Mucosa of descending colon (tissue), 3 donors: ENCODE measurements at regions not wholly inside any gene's neighbourhood (a gene's known extent, or its start where the extent isn't known, plus 50 kb on each side); places are given as distances from the start of the nearest gene placed in this dataset.

ENCODE experiments used
- ATAC-seq: fragments of 200-7000 bp; cut with Tn5 transposase; one replicate; pipeline ENCODE4 v1.9.1; 2020; ENCODE audit warnings: mild to moderate bottlenecking, moderate library complexity
- DNase-seq, 3 donors: peaks; one replicate each; pipeline ENCODE4 v3.0.0-alpha.2; 2020
- H3K36me3 ChIP-seq: fragments of 200-600 bp; one replicate; pipeline ENCODE4 v1.8.0; 2021; ENCODE audit warnings: low read depth, mild to moderate bottlenecking
- H3K4me1 ChIP-seq: fragments of 200-600 bp; one replicate; pipeline ENCODE4 v1.8.0; 2021; ENCODE audit warnings: low read depth, mild to moderate bottlenecking
- H3K4me3 ChIP-seq: fragments of 200-600 bp; one replicate; pipeline ENCODE4 v1.8.0; 2021; ENCODE audit warnings: mild to moderate bottlenecking
- H3K9me3 ChIP-seq: fragments of 200-600 bp; one replicate; pipeline ENCODE4 v1.8.0; 2021; ENCODE audit warnings: mild to moderate bottlenecking
- intact Hi-C, 2 donors: fragments of 100-400 bp; cut with DNase I in 1 of 2; cut with micrococcal nuclease in 1 of 2; formaldehyde crosslinking; loops; one replicate each; pipeline versions ENCODE4 v1.11.0 to v1.11.1; 2022; cut with DNase I, micrococcal nuclease
- TF ChIP-seq, protein P1 (sequence below): fragments of 200-600 bp; IDR thresholded peaks from one replicate; pipeline ENCODE4 v1.8.0; 2022; ENCODE audit warnings: antibody characterized with exemption, mild to moderate bottlenecking
- donor health status: DM: no; HTN: no; CAD: no; lungs with moderate emphysema.
- donor health status: DM: no; HTN: no; CAD: no.
- donor health status: DM: no; HTN: yes; CAD: no.

DNA sequence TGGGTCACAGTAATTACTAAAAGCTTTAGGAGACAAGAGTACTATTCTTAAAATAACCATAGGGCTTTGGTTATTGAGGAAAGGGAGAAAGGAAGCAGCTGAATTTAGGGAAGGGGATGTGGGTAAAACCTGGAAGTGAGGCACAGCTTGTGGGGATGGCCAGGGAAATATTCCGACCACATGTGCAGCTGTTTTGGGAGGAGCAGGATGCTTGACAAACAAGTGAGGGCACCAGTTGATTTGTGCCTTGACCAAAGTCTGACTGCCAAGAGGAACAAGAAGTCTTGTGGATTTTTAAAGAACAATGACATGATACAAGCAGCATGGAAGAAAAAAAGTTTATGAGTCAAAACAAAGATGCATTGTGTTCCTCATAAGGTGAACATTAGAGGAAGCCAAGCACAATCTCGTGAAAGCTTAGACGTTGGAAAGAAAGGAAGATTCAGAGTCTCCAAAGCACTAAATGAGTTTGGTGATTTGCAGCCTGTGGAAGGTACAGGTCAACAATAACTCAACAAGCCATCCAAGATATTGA lies 108.5 kb upstream of the GPC6 start:
- no peak for DNase-seq

DNA sequence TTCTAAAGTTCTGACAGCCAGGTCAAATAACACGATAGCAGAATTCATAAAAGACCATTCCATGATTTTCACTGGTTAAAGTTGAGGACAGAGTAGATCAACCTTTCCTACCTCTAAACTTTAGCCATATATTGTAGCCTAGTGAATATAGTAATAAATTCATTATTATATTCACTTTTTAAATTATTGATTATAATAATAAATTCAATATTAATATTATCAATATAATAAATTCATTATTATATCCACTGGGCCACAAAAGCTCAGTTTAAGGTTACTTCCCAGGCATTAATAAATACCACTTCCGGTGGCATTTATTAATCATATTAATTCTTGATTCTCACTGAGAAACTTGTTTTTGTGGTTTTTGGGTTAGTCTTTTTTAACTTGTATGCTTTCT lies 85.7 kb upstream of the GPC6 start:
- intact Hi-C loops, result no loop called here
- Histone ChIP-seq H3K4me3 (no peak overlapping the region), H3K4me1 (no peaks in the 10 kb centered on the region), H3K9me3 (no peaks in the 10 kb centered on the region), H3K36me3 (no peaks in the 10 kb centered on the region)
- DNase-seq (no peak), ATAC-seq (no peak)
- TF ChIP-seq, protein P1, sequence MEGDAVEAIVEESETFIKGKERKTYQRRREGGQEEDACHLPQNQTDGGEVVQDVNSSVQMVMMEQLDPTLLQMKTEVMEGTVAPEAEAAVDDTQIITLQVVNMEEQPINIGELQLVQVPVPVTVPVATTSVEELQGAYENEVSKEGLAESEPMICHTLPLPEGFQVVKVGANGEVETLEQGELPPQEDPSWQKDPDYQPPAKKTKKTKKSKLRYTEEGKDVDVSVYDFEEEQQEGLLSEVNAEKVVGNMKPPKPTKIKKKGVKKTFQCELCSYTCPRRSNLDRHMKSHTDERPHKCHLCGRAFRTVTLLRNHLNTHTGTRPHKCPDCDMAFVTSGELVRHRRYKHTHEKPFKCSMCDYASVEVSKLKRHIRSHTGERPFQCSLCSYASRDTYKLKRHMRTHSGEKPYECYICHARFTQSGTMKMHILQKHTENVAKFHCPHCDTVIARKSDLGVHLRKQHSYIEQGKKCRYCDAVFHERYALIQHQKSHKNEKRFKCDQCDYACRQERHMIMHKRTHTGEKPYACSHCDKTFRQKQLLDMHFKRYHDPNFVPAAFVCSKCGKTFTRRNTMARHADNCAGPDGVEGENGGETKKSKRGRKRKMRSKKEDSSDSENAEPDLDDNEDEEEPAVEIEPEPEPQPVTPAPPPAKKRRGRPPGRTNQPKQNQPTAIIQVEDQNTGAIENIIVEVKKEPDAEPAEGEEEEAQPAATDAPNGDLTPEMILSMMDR, result no peak

More for the DNA sequence above, 108.5 kb upstream of the GPC6 start:
- Histone ChIP-seq H3K4me3 (no peak overlapping the region), H3K9me3 (no peaks in the 10 kb centered on the region), H3K4me1 (no peaks in the 10 kb centered on the region), H3K36me3 (no peaks in the 10 kb centered on the region)
- TF ChIP-seq, protein P1, result no peak
- intact Hi-C loops, result no loop called here
- ATAC-seq, result no peak

DNA sequence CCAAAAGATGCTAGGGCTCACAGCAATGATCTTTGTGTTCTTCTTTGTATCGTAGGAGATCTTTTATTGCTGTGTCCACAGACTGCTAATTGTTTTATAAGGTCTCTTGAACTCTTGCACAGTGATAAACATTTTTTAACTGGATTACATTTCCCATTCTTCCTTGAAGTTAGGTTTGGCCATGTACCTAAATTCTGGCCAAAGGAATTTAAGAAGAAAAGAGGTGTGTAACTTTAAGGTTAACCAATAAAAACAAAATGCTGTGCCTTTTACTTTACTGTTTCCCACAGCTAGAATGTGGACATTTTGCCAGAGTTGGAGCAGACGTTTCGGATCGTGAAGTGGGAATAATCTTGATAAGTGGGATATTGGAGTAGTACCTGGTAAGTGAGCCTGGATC lies 82.6 kb upstream of the GPC6 start:
- no peak for DNase-seq
- no peaks in the 10 kb centered on the region for H3K4me1 ChIP-seq
- no peaks in the 10 kb centered on the region for H3K36me3 ChIP-seq
- TF ChIP-seq, protein P1, result no peak
- H3K4me3 ChIP-seq, result no peak overlapping the region
- ATAC-seq, result peak; percentile 63
- H3K9me3 ChIP-seq, result no peaks in the 10 kb centered on the region
- intact Hi-C loops, result no loop called here

DNA sequence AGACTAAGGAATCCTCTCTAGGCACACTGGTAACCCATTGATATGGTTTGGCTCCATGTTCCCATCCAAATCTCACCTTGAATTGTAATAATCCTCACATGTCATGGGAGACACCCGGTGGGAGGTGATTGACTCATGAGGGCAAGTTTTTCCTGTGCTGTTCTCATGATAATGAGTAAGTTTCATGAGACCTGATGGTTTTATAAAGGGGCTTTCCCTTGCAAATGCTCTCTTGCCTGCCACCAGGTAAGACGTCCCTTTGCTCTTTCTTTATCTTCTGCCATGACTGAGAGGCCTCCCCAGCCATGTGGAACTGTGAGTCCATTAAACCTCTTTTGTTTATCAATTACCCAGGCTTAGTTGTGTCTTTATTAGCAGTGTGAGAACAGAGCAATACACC lies 81.4 kb upstream of the GPC6 start:
- ATAC-seq (no peak), DNase-seq (no peak)

DNA sequence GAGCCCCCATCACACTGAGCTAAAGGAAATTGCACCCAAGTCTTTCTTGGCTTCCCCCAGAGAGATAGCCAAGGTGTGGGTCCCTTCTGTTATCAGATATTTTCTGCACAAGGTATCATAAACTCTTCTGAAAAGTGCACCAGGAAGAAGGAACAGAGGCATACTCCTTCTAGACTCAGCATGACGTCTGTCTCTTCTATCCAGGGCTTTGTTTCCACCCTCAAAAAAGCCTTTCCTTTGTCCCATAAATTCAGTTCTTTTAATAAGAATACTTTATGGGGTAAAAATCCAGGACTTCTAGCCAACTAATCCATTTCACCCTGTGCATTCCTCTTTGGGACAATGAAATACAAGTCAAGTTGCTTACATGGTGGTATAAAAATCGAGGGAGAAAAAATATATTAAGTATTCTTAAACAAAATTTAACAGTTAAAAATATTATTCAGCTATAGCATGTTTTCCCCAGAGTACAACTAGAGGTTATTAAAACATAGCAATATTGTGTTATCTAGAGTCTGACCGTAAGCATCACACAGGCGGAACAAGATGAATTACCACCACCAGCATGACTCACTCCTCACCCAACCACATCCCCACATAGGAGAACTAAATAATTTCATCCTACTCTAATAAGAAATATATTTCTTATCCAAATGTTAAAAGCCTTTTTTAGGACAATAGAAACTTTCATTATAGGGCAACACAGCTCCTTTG lies 79.9 kb upstream of the GPC6 start:
- no peaks in the 10 kb centered on the region for H3K4me1 ChIP-seq
- no peak overlapping the region for H3K4me3 ChIP-seq
- ATAC-seq, result no peak
- H3K36me3 ChIP-seq, result no peaks in the 10 kb centered on the region
- intact Hi-C loops, result no loop called here
- no peak for DNase-seq
- no peaks in the 10 kb centered on the region for H3K9me3 ChIP-seq
- TF ChIP-seq, protein P1, result no peak

More for the DNA sequence above, 81.4 kb upstream of the GPC6 start:
- Histone ChIP-seq H3K9me3 (no peaks in the 10 kb centered on the region), H3K4me1 (no peaks in the 10 kb centered on the region), H3K4me3 (no peak overlapping the region), H3K36me3 (no peaks in the 10 kb centered on the region)
- TF ChIP-seq, protein P1, result no peak
- intact Hi-C loops, result no loop called here
